ENCODE measurements at regions not wholly inside any gene's neighbourhood (a gene's known extent, or its start where the extent isn't known, plus 50 kb on each side); places are given as distances from the start of the nearest gene placed in this dataset.

DNA sequence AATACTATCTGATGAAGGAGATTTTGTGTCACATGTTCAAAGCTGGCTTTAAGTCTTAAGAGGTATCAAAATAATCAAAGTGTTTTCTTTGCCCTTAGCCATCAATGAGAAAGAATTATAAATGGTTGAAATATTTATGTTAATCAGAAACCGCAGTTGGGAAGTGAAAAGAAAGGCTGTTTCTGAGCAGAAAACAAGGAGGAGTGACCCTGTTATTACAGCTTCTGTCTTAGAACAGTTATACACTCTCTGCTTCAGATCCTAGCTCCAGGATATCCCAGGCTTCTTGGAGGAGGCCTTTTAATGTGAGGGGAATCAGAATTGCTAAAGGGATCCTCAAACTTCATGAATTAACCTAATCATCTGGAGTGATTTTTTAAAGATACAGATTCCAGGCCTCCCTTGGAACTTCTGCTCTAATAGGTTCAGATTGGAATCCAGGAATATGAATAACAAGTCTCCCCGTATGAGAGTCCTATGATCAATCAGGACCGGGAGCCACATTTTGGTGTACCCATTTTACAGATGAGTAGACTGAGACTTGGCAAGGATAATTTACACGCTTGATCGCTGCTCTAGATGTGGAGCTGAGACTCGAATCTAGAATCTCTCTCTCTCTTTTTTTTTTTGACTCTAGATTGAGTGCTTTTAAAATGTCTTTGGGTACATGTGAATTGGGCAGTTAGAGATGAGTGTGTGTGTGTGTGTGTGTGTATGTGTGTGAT, 50.8 kb upstream of the JAG1 start:
- no peak for DNase-seq

DNA sequence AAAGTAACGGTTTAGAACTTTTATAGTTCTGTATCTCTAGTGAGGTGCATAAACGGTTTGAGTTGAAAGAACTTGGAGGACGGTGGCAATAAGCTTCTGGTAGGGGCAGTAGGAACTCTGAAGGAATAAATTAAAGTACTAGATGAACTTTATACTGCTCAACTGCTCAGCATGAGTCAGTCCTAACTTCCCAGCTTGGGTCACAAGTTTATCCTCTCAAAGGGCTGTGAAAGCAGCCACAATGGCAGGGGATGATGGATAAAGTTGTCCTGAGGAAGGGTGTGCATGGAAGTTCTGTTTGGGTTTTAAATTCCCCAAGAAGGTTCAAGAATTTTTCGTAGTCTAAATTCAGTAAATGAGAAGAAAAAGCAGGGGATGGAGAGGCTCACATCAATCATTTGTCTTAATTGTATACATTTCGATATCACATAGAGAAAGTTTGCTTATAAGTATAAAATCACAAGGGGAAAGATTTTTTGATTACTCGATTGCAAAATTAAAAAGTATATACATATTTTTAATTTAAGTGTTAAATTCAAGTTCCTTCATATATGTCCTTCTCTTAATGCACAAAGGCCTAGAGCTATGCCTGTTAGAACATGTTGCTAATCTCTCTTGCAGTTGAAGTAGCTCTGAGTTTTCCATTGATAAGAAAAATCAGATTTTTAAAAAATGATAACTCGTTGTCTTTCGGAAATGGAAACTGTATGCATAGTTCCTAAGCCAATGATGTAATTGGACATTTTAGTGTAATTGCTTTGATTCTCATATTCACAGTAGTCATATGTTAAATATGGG, 55.3 kb upstream of the JAG1 start:
- no peak for DNase-seq

DNA sequence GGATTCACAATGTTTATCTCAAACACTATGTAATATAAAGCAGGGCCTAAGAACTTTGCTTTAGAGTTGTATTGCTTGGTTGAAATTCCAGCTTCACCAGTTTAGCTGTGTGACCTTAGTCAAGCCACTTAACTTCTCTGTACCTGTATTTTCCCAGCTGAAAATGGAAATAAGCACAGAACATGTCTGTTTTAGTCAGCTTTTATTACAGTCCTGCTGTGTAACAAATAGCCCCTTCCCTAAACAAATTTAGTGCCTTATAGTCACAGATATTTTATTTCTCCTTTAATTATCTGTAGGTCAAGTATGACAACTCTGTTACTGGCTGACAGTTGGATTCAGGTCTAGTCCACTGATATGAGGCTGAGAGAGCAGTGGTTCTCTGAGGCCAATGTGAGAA, 56.0 kb upstream of the JAG1 start:
- DNase-seq, result no peak

DNA sequence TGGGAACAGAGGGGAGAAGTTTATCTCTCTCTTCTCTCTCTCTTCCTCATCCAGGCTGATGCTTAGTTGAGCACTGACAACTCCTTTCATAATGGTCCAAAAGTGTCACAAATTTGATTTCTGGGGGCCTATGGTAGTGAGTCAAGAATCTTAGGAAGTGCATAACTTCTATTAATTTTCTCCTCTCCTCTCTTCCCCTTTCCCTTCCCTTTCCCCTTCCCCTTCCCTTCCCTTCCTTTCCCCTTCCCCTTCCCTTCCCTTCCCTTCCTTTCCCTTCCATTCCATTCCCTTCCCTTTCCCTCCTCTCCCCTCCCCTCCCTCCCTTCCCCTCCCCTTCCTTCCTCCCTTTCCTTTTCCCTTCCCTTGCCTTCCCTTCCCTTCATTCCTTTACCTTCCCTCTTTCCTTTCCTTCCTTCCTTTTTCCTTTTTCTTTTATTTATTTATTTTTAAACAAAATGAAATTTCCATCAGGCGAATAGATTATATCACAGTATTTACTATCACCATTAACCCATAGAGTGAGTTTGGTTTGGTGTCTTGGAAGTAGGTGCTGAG, 56.9 kb upstream of the JAG1 start:
- no peak for DNase-seq

DNA sequence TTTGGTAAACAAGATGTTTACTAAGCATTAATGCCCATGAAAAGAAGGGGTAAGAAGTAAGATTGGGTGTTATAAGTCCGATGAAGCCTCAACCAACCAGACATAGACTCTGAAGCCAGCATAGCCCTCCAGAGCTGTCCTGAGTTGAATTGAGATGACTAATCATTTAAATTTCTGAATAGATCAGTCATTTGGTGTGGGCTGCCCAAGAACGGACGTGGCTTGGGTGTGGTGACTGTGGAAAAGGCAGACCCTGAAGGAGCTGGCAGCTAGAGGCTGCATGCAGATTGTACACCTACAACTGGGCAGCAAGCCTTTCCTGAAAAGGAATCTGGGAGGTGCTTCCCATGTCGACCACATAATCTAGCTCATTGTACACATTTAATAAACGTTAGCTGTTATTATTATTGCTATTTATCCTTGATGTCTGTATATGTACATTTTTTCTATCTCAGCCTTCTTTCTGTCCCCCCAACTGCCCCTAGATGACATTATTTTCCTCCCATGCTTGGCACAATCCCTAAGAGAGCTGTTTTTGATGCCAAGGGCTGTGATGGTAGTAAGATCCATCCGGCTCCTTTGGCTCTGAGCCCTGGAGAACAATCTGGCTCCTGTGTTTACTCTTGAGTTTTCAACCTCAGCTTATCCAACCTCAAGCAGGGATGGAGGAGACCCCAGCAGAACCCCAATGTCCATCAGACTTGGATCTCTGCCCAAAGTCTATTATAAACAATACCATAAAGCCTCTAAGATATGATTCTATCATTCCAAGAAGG, 57.6 kb upstream of the JAG1 start:
- no peak for DNase-seq

DNA sequence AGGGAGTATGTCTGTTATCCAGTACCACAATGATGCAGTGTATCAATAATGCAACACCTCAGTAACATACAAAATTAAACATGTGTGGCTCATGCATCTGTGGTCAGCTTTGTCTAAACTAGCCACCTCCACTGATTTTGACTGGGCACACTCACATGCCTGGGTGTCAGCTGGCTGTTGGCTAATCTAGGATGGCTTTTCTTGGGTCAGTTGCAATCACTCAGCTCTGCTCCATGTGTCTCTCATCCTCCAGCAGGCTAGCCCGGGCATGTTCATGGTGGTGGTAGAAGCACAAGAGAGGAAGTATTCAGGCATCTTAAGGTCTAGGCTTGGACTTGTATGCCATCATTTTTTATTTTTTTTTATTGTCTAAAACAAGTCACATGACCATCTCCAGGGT, 59.3 kb upstream of the JAG1 start:
- no peak for DNase-seq

DNA sequence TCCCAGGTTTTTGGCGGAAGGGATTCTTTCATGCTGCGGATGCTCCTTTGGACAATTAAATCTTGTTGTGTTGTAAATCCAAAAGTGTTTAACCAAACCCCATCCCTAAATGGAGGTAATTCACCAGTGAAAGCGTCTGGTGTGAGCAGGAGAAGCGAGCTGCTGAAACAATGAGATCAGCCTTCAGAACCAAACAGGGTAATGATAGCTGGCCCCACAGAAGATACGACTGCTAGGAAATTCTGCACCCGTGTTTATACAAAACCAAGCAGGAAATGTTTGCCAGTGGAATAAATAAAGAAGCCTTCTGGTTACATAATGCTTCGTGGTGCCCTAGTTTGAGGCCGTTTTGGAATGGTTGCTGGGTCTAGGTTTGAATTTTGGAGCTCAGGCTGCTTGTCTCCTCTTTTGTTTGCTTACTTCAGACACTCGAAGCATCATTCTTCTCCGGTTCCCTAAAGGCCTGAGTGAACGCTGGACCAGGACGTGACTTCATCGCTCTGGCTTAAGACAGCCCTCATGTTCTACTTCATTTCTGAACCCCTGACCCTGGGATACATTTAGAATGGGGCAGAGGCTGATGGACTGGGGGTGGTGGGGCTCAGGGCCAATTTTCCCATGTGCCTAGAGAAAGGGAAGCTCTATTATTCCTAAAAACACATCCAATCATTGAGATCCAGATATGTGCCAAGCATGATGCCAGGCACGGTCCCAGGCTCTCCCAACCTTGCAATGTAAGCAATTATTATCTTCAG, 61.6 kb upstream of the JAG1 start:
- no peak for DNase-seq

DNA sequence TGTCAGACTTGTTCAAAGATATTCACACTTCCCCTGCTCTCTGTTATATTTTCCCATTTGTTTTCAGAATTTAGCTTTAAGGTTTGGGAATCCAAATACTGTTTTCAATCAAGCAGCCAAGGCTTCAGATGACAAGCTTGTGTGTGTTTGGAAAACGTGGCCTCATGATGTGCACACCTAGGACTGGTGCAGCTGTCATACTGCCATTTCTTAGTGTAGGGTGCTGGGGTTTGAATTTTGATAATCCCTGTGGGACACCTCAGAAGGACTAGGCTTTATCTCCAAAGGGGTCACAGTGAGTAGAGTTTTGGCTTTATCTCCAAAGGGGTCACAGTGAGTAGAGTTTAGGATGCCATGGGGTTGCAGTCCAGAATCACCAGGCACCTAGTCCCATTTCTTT, 65.3 kb upstream of the JAG1 start:
- DNase-seq, result no peak

DNA sequence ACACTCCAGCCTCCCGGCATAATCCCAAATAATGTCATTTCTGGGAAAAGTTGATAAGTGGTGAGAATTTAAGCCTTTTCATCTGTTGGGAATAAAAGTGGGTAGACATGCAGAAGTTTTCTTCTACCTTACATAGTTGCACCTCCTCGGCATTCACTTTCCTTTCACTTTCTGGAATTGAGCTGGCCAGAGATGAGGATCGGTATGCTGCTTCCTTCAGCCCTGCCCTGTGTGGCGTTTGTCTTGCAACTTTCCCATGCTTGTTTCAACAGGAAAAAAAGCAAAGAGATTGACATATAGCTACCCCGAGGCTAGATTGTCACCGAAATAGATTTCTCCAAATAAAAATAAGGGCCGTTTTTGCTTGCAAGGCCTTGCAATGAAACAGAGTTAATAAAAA, 65.8 kb upstream of the JAG1 start:
- no peak for DNase-seq

DNA sequence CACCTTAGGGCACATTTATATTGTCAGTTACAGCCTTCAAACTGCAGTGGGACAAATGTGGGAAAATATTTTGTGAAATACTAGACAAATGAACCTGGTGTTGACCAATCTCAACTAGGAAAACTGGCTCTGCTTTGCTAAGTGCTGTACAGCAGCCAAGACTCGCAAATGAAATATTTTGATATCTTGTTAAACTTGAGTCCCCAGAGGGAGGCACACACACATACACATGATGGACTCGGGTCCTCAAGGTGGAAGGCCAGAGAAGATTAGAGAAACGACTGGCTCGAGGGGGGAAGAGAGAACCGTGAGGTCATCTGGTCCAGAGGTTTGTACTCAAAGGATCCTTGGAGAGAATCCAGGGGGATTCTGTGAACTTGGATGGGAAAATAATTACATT, 67.3 kb upstream of the JAG1 start:
- no peak for DNase-seq

DNA sequence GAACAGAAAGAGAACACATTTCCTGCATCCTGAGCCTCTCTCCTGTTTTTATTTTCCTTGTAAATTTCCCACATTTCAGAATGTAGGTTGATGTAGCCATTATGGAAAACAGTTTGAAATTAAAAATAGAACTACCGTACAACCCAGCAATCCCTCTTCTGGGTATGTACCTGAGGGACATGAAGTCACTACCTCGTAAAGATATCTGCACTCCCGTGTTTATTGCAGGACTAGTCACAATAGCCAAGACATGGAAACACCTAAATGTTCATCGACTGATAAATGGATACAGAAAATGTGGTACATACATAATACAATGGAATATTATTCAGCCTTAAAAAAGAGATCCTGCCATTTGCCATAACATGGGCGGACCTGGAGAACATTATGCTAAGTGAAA, 72.0 kb upstream of the JAG1 start:
- no peak for DNase-seq

DNA sequence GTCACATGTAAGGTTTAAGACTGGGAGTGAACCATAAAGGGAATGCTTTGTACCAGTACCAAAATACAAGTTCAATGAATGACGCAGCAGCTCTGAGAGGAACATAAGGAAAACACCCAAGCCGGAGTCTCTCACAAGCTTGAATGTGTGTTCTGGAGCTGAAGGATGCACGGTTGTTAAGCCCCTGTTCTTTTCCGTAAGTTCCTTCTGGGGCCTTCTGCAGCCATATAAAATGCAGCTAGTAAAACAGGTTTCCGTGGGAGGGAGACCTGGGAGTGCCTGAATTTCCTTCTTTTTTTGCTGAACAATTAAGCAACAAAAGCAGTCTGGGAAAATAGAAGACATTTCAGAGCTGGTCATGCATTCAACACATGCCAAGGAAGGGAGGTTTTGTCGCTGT, 73.2 kb upstream of the JAG1 start:
- DNase-seq, result no peak

DNA sequence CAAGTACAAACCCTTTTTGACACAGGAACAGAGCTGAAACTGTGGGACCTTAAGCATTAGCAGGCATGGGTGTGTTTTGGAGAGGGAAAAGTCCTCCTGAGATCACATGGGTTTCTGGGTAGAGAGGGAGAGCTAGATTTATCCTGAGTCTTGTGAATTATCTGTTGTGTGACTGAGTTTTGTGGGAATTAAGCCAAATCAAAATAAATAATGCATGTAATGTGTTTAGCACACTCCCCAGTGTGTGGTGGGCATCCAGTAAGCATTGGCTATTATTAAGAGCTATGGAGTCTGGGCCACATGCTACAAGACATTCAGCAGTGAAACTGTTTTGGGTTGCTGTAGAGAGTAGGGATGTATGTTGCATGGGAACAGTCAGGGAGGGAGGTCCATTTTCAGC, 75.3 kb upstream of the JAG1 start:
- no peak for DNase-seq

DNA sequence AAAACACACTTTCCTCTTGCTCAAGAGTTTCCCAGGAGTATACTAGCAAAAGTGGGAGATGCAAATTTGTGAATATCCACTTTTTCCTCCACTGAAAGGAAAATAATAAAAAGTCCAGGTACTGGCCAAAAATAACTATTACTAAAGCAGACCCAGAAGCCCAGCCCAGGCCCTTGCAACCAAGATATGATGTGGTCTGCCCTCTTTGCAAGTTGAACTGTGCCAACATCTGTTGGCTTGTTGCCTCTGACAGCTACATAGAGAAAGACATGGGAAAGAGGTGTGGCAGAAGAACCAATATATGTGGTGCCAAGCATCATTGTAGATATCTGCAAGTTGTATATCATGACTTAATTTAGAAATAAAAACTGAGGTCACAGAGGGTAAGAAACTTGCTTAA, 78.4 kb upstream of the JAG1 start:
- DNase-seq, result no peak

DNA sequence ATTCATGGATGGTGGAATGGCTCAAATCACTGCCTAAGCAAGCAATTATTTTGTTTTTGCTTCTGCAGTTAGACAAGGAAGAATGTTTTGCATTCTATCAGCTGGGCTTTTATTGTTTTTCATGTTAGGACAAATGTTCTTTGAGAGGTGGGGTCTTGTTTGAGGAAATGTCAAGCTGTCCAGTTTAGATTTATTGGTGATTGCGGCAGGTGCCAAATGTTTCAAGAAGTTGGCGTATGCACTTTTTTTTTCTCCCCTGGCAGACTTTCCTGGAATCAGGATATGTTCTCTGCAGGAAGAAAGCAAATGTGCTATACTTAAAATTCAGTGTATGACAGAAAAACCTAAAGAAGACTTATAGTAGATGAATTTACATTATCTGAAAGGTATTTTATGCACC, 81.0 kb upstream of the JAG1 start:
- no peak for DNase-seq

DNA sequence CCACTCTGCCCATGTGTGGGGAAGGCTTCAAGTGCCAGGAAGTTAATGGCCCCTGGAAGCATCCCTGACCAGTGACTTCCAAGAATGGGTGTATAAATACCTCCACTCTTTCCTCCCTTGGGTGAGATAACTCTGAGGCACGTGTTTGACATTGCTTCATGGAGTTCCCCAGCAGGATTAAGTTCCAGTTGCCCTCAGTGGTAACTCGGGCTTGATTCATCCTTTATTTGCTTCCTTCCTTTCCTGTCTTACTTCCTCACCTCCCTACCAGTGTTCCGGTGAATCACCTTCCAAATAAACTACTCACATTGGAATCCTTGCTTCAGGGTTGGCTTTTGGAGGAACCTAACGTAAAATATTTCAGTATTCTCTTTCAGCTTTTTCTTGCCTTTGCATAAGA, 84.6 kb upstream of the JAG1 start:
- DNase-seq, result no peak

DNA sequence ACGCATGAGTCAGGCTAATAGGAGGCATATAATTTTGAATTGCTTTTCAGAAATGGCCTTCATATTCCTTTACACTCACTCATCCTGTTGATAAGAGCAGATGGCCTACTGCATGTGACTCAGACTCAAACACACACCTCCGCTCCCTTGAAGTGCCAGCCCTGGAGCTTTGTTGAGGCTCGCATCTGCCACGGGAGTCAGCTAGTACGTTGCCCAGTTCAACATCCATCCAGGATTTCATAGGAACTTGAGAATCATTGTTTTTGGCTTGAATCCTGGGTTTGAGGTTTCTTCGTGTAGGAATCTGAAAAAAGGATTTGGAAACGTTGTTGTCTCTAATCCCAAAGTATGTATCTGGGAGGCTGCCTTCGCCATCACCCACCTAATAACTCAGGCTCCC, 87.4 kb upstream of the JAG1 start:
- no peak for DNase-seq

DNA sequence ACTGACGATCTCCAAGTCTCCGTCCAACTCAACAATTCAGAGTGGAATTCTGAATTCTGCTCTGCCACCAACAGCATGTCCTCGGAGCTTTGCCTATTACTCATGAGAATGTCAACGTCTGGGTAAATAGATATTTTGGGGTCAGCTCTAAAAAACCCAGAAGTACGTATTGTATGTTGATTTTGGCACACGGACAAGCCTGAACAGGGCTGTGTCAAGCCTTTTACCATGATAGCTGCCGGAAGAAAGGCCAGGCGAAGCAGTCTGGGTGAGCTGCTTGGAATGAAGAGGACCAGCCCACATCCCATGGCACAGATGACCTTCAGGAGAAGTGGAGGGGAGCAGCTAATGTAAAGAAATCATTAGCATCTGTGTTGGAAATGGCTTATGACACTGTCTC, 88.0 kb upstream of the JAG1 start:
- DNase-seq, result no peak

DNA sequence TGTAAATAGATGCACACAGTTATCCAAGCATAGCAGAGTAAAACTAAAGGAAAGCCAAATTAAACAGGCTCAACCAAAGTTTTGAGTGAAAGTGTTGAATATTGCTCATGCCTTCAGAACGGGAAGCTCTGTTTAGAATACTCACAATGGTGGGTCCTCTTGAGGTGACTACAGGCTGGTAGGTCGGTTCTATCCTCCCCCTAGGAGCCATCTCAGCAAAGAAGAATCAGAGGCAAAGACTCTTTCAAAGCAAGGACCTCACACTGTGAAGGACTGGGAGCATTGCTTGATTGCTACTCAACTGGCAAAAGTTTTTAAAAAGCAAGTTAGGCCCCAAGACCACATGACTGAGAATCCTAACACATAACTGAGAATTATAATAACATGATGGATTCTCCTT, 88.4 kb upstream of the JAG1 start:
- DNase-seq, result no peak

DNA sequence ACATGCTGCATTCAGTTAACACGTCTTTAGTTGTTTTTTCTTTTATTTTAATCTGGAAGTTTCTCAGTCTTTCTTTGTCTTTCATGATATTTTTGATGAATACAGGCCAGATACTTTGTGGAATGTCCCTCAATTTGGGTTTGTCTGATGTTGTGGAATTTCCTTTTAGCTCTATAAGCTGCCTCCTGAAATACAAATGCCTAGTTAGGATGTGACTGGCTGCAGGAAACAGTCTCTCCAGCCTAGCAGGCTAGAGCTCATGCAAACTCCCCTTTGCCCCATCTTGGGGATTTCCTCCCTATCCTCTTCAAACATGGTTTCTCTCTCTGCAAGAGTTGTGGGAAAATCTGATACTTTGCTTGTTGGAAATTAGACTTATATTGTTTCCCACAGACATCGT, 89.3 kb upstream of the JAG1 start:
- no peak for DNase-seq

DNA sequence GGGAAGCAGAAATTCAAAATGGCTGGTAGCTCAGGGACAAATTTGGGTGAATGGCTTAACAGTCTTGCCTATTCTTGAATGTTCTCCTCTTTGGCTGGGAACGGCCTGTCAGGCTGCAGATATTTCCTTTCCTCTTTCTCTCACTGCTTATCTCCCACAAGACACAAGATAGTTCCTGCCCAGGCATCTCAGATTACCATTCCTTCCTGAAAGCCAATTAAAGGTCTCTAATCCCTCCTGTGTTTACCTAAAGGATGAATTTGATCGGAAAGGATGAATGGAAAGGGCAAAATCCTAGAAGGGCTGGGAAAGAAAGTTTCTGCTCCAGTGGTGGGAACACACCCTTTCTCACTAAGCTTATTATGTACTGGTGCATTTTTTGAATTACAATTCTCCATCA, 95.9 kb upstream of the JAG1 start:
- no peak for DNase-seq

DNA sequence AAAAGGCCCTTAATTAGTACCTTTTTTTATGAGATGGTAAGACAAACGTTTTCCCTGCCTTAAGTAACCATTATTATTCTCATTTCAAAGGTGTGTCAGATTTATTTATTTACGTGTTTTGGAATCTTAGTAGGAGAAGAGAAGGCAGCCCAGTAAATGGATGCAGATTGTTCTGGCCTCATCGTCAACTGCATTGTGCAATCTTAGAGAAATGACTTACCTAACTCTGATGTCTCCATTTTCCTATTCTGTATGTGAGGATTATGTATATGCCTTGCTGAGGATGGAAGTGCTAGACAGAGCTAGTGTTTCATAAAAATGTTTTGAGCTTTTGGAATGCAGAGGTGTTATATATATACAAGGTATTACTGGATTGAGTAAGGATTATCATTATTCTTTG, 97.0 kb upstream of the JAG1 start:
- no peak for DNase-seq
